ENCODE measurements at regions not wholly inside any gene's neighbourhood (a gene's known extent, or its start where the extent isn't known, plus 50 kb on each side); places are given as distances from the start of the nearest gene placed in this dataset.

DNA sequence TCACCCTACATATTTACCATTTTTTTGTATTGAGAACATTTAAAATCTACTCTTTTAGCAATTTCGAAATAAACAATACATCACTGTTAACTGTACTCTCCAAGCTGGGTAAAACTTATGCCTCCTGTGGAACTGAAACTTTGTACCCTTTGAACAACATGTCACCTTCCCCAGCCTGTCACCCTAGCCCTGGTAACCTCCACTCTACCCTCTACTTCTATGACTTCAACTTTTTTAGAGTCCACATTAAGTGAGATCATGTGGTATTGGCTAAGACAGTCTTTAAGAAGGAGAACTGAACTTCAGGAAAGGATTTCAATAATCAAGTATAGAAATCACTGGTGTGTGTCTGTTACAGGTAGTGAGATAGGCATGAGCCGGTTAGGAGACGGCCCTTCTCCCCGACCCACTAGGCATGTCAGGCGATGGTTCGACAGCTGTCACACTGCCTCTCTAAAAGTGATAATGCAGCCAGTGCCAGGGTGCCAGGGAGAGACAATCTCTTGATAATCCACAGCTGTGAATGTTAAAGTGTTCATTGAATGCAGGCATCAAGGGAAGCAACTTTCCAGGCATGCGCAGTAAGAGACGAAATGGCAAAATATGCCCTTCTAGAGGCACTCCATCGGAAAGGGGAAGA is 74.6 kb upstream of the RNF152 start:
- Histone ChIP-seq H3K4me3 (no peak overlapping the region), H3K9me3 (no peaks in the 10 kb centered on the region), H3K27me3 (no peaks in the 10 kb centered on the region), H3K36me3 (replicated peaks in 1 of 2; ENCODE audit: insufficient read depth in 1 of 2, low read depth in 2 of 2) (no peaks in the 10 kb centered on the region), H3K27ac (no peak overlapping the region), H3K4me1 (peaks cover 11% of the 10 kb centered on the region)
- DNase-seq (no peak), ATAC-seq (no peak)
- TF ChIP-seq, protein P1, sequence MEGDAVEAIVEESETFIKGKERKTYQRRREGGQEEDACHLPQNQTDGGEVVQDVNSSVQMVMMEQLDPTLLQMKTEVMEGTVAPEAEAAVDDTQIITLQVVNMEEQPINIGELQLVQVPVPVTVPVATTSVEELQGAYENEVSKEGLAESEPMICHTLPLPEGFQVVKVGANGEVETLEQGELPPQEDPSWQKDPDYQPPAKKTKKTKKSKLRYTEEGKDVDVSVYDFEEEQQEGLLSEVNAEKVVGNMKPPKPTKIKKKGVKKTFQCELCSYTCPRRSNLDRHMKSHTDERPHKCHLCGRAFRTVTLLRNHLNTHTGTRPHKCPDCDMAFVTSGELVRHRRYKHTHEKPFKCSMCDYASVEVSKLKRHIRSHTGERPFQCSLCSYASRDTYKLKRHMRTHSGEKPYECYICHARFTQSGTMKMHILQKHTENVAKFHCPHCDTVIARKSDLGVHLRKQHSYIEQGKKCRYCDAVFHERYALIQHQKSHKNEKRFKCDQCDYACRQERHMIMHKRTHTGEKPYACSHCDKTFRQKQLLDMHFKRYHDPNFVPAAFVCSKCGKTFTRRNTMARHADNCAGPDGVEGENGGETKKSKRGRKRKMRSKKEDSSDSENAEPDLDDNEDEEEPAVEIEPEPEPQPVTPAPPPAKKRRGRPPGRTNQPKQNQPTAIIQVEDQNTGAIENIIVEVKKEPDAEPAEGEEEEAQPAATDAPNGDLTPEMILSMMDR (IDR thresholded peaks at IDR 0.05), result no peak
- TF ChIP-seq POLR2A (IDR thresholded peaks at IDR 0.05), result no peak
- WGBS, 2 donors, result 92 to 96% methylated on average over 9 of the region's 9 CpGs
- intact Hi-C loops (cut with DNase I), result no loop called here

GRCh38 chr18:61965311-61965710 is 72.5 kb upstream of the RNF152 start:
- no peak for DNase-seq
- WGBS, 2 donors, result 84 to 91% methylated on average over 6 of the region's 6 CpGs
- Histone ChIP-seq H3K4me3 (no peak overlapping the region), H3K27me3 (no peaks in the 10 kb centered on the region), H3K9me3 (no peaks in the 10 kb centered on the region), H3K4me1 (peaks cover 11% of the 10 kb centered on the region), H3K27ac (no peak overlapping the region), H3K36me3 (replicated peaks in 1 of 2; ENCODE audit: insufficient read depth in 1 of 2, low read depth in 2 of 2) (no peaks in the 10 kb centered on the region)
- TF ChIP-seq, protein P1 (IDR thresholded peaks at IDR 0.05), result no peak
- no peak for TF ChIP-seq POLR2A (IDR thresholded peaks at IDR 0.05)
- intact Hi-C loops (cut with DNase I), result no loop called here
- ATAC-seq, result no peak

GRCh38 chr18:61964616-61965015 is 71.8 kb upstream of the RNF152 start:
- ATAC-seq (no peak), DNase-seq (no peak)
- no peak for TF ChIP-seq POLR2A (IDR thresholded peaks at IDR 0.05)
- TF ChIP-seq, protein P1 (IDR thresholded peaks at IDR 0.05), result no peak
- Histone ChIP-seq H3K4me1 (peaks cover 11% of the 10 kb centered on the region), H3K9me3 (no peaks in the 10 kb centered on the region), H3K4me3 (no peak overlapping the region), H3K27ac (no peak overlapping the region), H3K27me3 (no peaks in the 10 kb centered on the region), H3K36me3 (replicated peaks in 1 of 2; ENCODE audit: insufficient read depth in 1 of 2, low read depth in 2 of 2) (no peaks in the 10 kb centered on the region)
- intact Hi-C loops (cut with DNase I), result no loop called here

GRCh38 chr18:61963705-61964104 is 70.9 kb upstream of the RNF152 start:
- DNase-seq, result no peak
- no peaks in the 10 kb centered on the region for H3K27me3 ChIP-seq

DNA sequence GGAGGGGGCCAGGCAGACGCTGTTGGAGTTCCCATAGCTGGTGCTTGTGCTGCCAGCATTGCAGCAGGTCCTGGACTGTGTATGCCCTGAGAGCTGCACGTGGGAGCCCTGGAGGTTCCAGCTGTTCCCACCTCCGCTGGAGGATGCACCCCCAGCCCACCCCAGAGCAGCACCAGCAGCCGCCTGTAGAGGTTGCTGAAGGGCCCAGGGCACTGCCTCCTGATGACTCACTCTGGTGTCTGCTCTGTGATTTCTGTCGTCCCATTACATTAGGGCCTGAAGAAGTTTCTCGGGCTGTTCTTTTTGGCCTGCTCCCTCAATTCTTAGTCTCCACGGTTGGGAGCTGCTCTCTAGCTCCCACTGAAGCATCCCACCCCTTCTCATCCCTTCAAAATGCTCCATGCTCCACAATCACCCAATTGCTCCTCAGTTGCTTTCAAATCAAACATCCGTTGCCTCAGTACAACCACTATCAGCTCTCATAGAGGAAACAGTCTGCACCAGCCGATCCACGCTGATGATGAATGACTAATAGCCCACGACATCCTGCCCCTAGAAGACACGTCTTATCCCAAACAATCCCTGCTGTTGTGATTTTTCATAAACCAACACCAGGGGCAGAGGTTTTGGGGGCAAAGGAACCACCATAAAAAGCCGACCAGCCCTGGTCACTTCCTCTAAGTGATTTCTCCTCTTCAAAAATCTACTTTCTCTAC is 65.2 kb upstream of the RNF152 start:
- WGBS, 2 donors, result 86 to 91% methylated on average over 10 to 13 of the region's 13 CpGs
- Histone ChIP-seq H3K27me3 (no peaks in the 10 kb centered on the region), H3K4me3 (no peak overlapping the region), H3K27ac (no peak overlapping the region), H3K36me3 (replicated peaks in 1 of 2; ENCODE audit: insufficient read depth in 1 of 2, low read depth in 2 of 2) (no peaks in the 10 kb centered on the region), H3K4me1 (no peaks in the 10 kb centered on the region), H3K9me3 (no peaks in the 10 kb centered on the region)
- DNase-seq, result no peak
- no peak for TF ChIP-seq POLR2A (IDR thresholded peaks at IDR 0.05)
- TF ChIP-seq, protein P1 (IDR thresholded peaks at IDR 0.05), result no peak
- intact Hi-C loops (cut with DNase I), result no loop called here
- ATAC-seq, result no peak

More at GRCh38 chr18:61963705-61964104, 70.9 kb upstream of the RNF152 start:
- ATAC-seq, result no peak
- no peak for TF ChIP-seq POLR2A (IDR thresholded peaks at IDR 0.05)
- no peak overlapping the region for H3K27ac ChIP-seq
- peaks cover 11% of the 10 kb centered on the region for H3K4me1 ChIP-seq
- no peaks in the 10 kb centered on the region for H3K36me3 ChIP-seq (replicated peaks in 1 of 2; ENCODE audit: insufficient read depth in 1 of 2, low read depth in 2 of 2)
- no peaks in the 10 kb centered on the region for H3K9me3 ChIP-seq
- H3K4me3 ChIP-seq, result no peak overlapping the region
- WGBS, 2 donors, result 15 to 19% methylated on average over 1 of the region's 1 CpG
- intact Hi-C loops (cut with DNase I), result no loop called here
